Neutrophil (primary cell): ENCODE measurements at regions not wholly inside any gene's neighbourhood (a gene's known extent, or its start where the extent isn't known, plus 50 kb on each side); places are given as distances from the start of the nearest gene placed in this dataset.

Experiments used
- H3K27ac ChIP-seq: fragments of 200-600 bp; sonication (generic); 2 replicates; pipeline ENCODE4 v1.5.1; 2016; ENCODE audit warnings: mild to moderate bottlenecking, moderate library complexity
- H3K27me3 ChIP-seq: fragments of 200-600 bp; sonication (generic); 2 replicates; pipeline ENCODE4 v1.6.0; 2016; ENCODE audit warnings: mild to moderate bottlenecking
- H3K36me3 ChIP-seq: fragments of 200-600 bp; sonication (generic); 2 replicates; pipeline ENCODE4 v1.5.1; 2017
- H3K4me1 ChIP-seq, 2 experiments: fragments of 200-600 bp in 1 of 2; sonication (generic) in 1 of 2; 1 replicate in 1 of 2; 2 replicates in 1 of 2; pipeline versions ENCODE4 v1.5.1 to v1.6.1; 2013 to 2016; ENCODE audit warnings: low read depth in 1 of 2, low read length in 1 of 2, mild to moderate bottlenecking in 1 of 2, moderate library complexity in 1 of 2; ENCODE audit not compliant: control insufficient read depth in 1 of 2, insufficient read depth in 1 of 2
- H3K4me3 ChIP-seq, 2 experiments: fragments of 200-600 bp in 1 of 2; sonication (generic) in 1 of 2; 1 replicate in 1 of 2; 2 replicates in 1 of 2; pipeline ENCODE4 v1.5.1; 2013 to 2016; ENCODE audit warnings: low read depth in 1 of 2, low read length in 1 of 2, mild to moderate bottlenecking in 1 of 2, moderate library complexity in 1 of 2
- H3K9me3 ChIP-seq: fragments of 200-600 bp; sonication (generic); 2 replicates; pipeline ENCODE4 v1.5.1; 2016
- TF ChIP-seq, protein P1 (sequence below): fragments of 200-600 bp; sonication (generic); IDR thresholded peaks from 2 replicates; pipeline ENCODE4 v1.5.1; 2016; ENCODE audit warnings: antibody characterized with exemption

DNA sequence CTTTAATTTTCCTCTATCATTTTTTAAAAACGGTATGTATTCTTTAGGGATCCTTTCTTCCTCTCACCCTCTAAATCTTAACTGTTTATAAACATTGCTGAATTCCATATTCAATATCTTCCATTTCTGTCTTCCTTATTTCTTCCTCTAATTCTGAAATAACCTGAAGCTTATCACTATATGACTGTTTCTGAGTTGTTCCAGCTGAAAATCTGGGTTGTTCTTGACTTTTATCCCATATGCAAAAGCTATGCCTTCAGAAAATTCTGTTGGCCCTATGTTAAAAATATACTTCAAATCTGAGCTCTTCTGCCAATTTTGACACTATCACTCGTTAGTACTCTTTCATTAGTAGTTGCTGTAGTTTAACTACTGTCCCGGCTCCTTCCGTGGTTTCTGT lies 970.3 kb downstream of the BCL11B start:
- no peaks in the 10 kb centered on the region for H3K36me3 ChIP-seq
- H3K4me3 ChIP-seq: no peak overlapping the region
- no peaks in the 10 kb centered on the region for H3K9me3 ChIP-seq
- no peaks in the 10 kb centered on the region for H3K27me3 ChIP-seq
- TF ChIP-seq, protein P1, sequence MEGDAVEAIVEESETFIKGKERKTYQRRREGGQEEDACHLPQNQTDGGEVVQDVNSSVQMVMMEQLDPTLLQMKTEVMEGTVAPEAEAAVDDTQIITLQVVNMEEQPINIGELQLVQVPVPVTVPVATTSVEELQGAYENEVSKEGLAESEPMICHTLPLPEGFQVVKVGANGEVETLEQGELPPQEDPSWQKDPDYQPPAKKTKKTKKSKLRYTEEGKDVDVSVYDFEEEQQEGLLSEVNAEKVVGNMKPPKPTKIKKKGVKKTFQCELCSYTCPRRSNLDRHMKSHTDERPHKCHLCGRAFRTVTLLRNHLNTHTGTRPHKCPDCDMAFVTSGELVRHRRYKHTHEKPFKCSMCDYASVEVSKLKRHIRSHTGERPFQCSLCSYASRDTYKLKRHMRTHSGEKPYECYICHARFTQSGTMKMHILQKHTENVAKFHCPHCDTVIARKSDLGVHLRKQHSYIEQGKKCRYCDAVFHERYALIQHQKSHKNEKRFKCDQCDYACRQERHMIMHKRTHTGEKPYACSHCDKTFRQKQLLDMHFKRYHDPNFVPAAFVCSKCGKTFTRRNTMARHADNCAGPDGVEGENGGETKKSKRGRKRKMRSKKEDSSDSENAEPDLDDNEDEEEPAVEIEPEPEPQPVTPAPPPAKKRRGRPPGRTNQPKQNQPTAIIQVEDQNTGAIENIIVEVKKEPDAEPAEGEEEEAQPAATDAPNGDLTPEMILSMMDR: no peak
- no peak overlapping the region for H3K27ac ChIP-seq
- no peaks in the 10 kb centered on the region for H3K4me1 ChIP-seq

DNA sequence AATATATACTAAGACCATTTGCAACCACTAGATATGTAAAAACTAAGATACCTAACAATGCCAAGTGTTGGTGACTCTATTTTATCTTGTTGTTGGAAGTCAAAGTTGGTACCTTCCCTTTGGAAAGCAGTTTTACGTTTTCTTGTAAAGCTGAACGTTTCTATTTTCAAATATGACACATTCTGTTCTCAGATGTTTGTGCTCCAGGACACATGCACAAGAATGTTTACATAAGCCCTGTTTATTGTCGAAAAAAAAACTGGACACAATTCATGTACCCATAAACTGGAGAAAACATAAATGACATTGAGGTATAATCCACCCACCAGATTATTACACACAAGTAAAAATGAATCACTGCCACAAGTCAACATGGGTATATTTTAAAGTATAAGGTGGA lies 967.4 kb downstream of the BCL11B start:
- H3K27me3 ChIP-seq: no peaks in the 10 kb centered on the region
- H3K9me3 ChIP-seq: no peaks in the 10 kb centered on the region
- H3K27ac ChIP-seq: no peak overlapping the region
- TF ChIP-seq, protein P1: no peak
- no peaks in the 10 kb centered on the region for H3K36me3 ChIP-seq
- H3K4me1 ChIP-seq: no peaks in the 10 kb centered on the region
- H3K4me3 ChIP-seq: no peak overlapping the region

DNA sequence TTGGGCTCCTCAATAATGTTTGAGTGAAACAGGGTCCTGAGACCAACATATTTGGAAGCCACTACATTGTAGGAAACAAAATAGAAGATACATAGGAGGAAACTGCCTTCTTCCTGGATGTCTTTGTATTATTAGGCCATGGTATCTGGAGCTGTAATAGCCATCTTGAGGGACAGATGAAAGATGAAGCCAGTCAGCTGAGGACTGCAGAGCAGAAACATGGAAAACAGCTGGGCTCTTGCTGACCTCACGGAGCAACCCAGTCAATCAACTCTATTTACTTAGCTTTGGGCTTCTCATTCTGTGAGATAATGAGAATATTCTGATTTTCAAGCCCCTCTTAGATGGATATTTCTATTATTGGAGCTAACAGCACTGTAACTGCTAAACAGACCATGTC lies 962.4 kb downstream of the BCL11B start:
- no peaks in the 10 kb centered on the region for H3K4me1 ChIP-seq
- TF ChIP-seq, protein P1: no peak
- H3K27me3 ChIP-seq: no peaks in the 10 kb centered on the region
- no peaks in the 10 kb centered on the region for H3K36me3 ChIP-seq
- H3K27ac ChIP-seq: no peak overlapping the region
- no peak overlapping the region for H3K4me3 ChIP-seq
- no peaks in the 10 kb centered on the region for H3K9me3 ChIP-seq

DNA sequence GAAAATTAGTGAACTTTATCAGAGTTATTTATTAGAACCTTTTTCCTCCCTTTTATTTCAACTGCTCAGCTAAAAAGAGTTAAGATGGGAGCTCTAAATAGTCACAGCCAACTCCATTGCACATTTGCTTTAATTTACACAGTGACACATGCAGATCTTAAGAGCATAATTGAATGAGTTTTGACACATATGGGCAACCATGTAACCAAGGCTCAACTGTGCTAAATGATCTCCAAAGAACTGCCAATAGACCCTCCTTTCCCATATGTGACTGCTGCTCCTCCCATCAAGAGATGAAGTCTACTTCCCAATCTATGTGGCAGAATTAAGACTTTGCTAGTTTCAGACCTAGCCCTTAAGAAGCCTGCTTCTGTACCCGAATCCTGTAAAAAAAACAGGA lies 960.0 kb downstream of the BCL11B start:
- H3K9me3 ChIP-seq: no peaks in the 10 kb centered on the region
- no peaks in the 10 kb centered on the region for H3K27me3 ChIP-seq
- H3K27ac ChIP-seq: no peak overlapping the region
- TF ChIP-seq, protein P1: no peak
- H3K36me3 ChIP-seq: no peaks in the 10 kb centered on the region
- no peak overlapping the region for H3K4me3 ChIP-seq
- H3K4me1 ChIP-seq: no peaks in the 10 kb centered on the region

DNA sequence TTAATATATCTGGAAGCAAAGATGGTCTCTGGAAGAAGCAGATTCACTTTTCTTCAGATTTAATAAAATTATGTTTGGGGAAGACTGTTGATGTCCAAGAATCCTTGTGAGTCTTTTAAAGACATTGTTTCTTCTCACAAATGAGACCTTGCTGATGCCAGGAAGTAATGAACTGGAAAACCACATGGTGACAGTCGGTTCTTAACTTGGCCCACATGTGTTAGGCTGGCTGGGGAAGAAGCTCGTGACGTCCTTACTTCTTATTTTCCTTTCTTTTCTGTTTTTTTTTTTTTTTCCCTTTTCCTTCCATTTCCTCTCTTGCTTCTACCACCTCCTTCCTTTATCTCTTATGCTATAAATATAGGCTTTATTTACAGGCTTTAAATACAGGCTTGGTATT lies 950.2 kb downstream of the BCL11B start:
- H3K9me3 ChIP-seq: no peaks in the 10 kb centered on the region
- TF ChIP-seq, protein P1: no peak
- H3K4me1 ChIP-seq: no peaks in the 10 kb centered on the region
- no peaks in the 10 kb centered on the region for H3K36me3 ChIP-seq
- H3K27me3 ChIP-seq: no peaks in the 10 kb centered on the region
- H3K27ac ChIP-seq: no peak overlapping the region
- H3K4me3 ChIP-seq: no peak overlapping the region

DNA sequence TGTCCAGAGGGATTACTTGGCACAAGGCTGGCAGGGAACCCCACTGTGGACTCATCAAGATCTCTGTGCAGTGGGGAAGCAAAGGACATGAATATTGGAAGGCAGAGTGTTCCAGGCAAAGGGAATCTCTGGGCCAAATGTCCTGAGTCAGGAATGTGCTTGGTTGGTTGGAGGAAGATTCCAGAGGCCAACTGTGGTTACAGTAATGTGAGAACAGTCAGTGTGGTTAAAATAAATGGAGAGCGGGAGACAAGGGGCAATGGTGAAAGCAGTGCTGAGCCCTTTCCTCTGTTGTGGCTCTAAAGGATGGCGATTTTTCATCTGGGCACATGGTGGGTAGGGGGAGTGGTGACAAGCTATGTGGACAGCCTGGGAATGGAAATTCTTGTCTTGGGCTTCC lies 948.2 kb downstream of the BCL11B start:
- TF ChIP-seq, protein P1: no peak
- no peaks in the 10 kb centered on the region for H3K4me1 ChIP-seq
- no peaks in the 10 kb centered on the region for H3K36me3 ChIP-seq
- H3K9me3 ChIP-seq: no peaks in the 10 kb centered on the region
- no peaks in the 10 kb centered on the region for H3K27me3 ChIP-seq
- H3K4me3 ChIP-seq: no peak overlapping the region
- no peak overlapping the region for H3K27ac ChIP-seq
